Spleen (tissue), 11 donors: ENCODE measurements at regions not wholly inside any gene's neighbourhood (a gene's known extent, or its start where the extent isn't known, plus 50 kb on each side); places are given as distances from the start of the nearest gene placed in this dataset.

Source experiments
- DNase-seq: peaks from one replicate; pipeline ENCODE4 v3.0.0-alpha.2; 2020
- H3K27ac ChIP-seq, 8 donors: fragments of 200-600 bp; sonication (generic) in 7 of 8; 1 replicate in 4 of 8; 2 replicates in 4 of 8; pipeline versions ENCODE4 v1.5.0 to v1.8.0; 2016 to 2021; ENCODE audit warnings: inconsistent platforms in 4 of 8, mild to moderate bottlenecking in 4 of 8, moderate library complexity in 1 of 8
- H3K27me3 ChIP-seq, 7 donors: fragments of 200-600 bp; sonication (generic) in 6 of 7; replicated peaks in 1 of 7; 1 replicate in 4 of 7; 2 replicates in 3 of 7; pipeline versions ENCODE4 v1.5.0 to v1.8.0; 2016 to 2021; ENCODE audit warnings: inconsistent platforms in 3 of 7, mild to moderate bottlenecking in 1 of 7
- H3K36me3 ChIP-seq, 6 donors: fragments of 200-600 bp; sonication (generic) in 5 of 6; 1 replicate in 4 of 6; 2 replicates in 2 of 6; pipeline versions ENCODE4 v1.5.0 to v1.8.0; 2016 to 2021; ENCODE audit warnings: inconsistent platforms in 2 of 6
- H3K4me1 ChIP-seq, 6 donors: fragments of 200-600 bp; sonication (generic) in 5 of 6; 1 replicate in 3 of 6; 2 replicates in 3 of 6; pipeline versions ENCODE4 v1.5.0 to v1.8.0; 2016 to 2021; ENCODE audit warnings: inconsistent platforms in 3 of 6
- H3K4me3 ChIP-seq, 8 donors: fragments of 200-600 bp; sonication (generic) in 7 of 8; 1 replicate in 4 of 8; 2 replicates in 4 of 8; pipeline versions ENCODE4 v1.5.0 to v1.8.0; 2016 to 2021; ENCODE audit warnings: inconsistent platforms in 4 of 8, mild to moderate bottlenecking in 4 of 8, moderate library complexity in 2 of 8
- H3K9me3 ChIP-seq, 8 donors: fragments of 200-600 bp; sonication (generic) in 7 of 8; 1 replicate in 4 of 8; 2 replicates in 4 of 8; pipeline versions ENCODE4 v1.5.0 to v1.8.0; 2016 to 2021; ENCODE audit warnings: inconsistent platforms in 4 of 8
- CTCF ChIP-seq, 11 experiments: fragments of 200-600 bp in 7 of 11; fragments of 450-650 bp in 4 of 11; sonication (generic) in 4 of 11; IDR thresholded peaks in 8 of 11; conservative IDR thresholded peaks in 3 of 11; 1 replicate in 7 of 11; 2 replicates in 4 of 11; pipeline versions ENCODE4 v1.4.0 to v1.8.0; 2016 to 2021; ENCODE audit warnings: antibody characterized with exemption in 11 of 11, inconsistent platforms in 4 of 11, mild to moderate bottlenecking in 1 of 11
- POLR2A ChIP-seq, 3 donors: fragments of 450-650 bp; IDR thresholded peaks; one replicate each; pipeline ENCODE4 v1.5.1; 2017; ENCODE audit warnings: antibody characterized with exemption in 3 of 3, mild to moderate bottlenecking in 1 of 3
- POLR2AphosphoS5 ChIP-seq, 3 donors: sonication (generic); formaldehyde crosslinking; IDR thresholded peaks; one replicate each; pipeline ENCODE4 v1.5.1; 2017; ENCODE audit warnings: antibody characterized with exemption in 3 of 3
- WGBS, 5 donors: extraction: QIAGEN DNeasy Blood & Tissue Kit in 3 of 5; methylation state at CpG; one replicate each; pipeline versions ENCODE4 v1.1.5 to v1.1.7; 2013 to 2018; 5-methylcytosine and 5-hydroxymethylcytosine counted together
- intact Hi-C: fragments of 100-400 bp; cut with DNase I; formaldehyde crosslinking; loops from one replicate; pipeline ENCODE4 v1.15.0; 2023; ENCODE audit warnings: low total_unique reads
- donor health status: healthy with polysubstance abuse.
- donor health status: DM: no; HTN: no; CAD: no; lungs with moderate emphysema.
- donor health status: DM: no; HTN: no; CAD: no.
- donor health status: Bipolar disorder and iron deficiency.
- donor health status: healthy.
- donor health status: DM: no; HTN: no; CAD: no.
- donor health status: DM: yes; HTN: yes; CAD: no.

GRCh38 chr6:105909106-105909505 is 177.0 kb upstream of the PRDM1 start:
- intact Hi-C loops: no loop called here
- Histone ChIP-seq H3K9me3 (no peaks in the 10 kb centered on the region), H3K4me1 (peaks cover 0 to 5% (median 0%) of the 10 kb centered on the region in 6 donors), H3K4me3 (no peak overlapping the region), H3K36me3 (no peaks in the 10 kb centered on the region), H3K27ac (peak overlapping the region in 2 of 8 donors; percentile 27 to 47), H3K27me3 (no peaks in the 10 kb centered on the region)
- TF ChIP-seq POLR2AphosphoS5 (IDR thresholded peaks at IDR 0.05): peak in 1 of 3 donors; percentile 31
- TF ChIP-seq CTCF (IDR thresholded peaks at IDR 0.05 in 8 of 11, conservative IDR thresholded peaks at IDR 0.05 in 3 of 11): no peak
- no peak for DNase-seq
- 71 to 83% (median 77%) methylated on average over 6 of the region's 6 CpGs for WGBS, 5 donors

- 72 to 89% (median 85%) methylated on average over 5 of the region's 5 CpGs for WGBS, 5 donors
- no peaks in the 10 kb centered on the region for H3K36me3 ChIP-seq
- no peaks in the 10 kb centered on the region for H3K27me3 ChIP-seq
- no peak overlapping the region for H3K27ac ChIP-seq
- DNase-seq: no peak
- no peak for TF ChIP-seq CTCF (IDR thresholded peaks at IDR 0.05 in 8 of 11, conservative IDR thresholded peaks at IDR 0.05 in 3 of 11)
- TF ChIP-seq POLR2A (IDR thresholded peaks at IDR 0.05): no peak
- no peak for TF ChIP-seq POLR2AphosphoS5 (IDR thresholded peaks at IDR 0.05)
- H3K4me1 ChIP-seq: peaks cover 0 to 5% (median 0%) of the 10 kb centered on the region in 6 donors
- H3K9me3 ChIP-seq: no peaks in the 10 kb centered on the region
- intact Hi-C loops: no loop called here
- H3K4me3 ChIP-seq: no peak overlapping the region
Observed at GRCh38 chr6:105907991-105908390, 178.1 kb upstream of the PRDM1 start.

- WGBS, 5 donors: 30 to 56% (median 49%) methylated on average over 2 of the region's 2 CpGs
- Histone ChIP-seq H3K4me1 (peaks cover 0 to 5% (median 0%) of the 10 kb centered on the region in 6 donors), H3K36me3 (no peaks in the 10 kb centered on the region), H3K27ac (no peak overlapping the region), H3K4me3 (no peak overlapping the region), H3K9me3 (no peaks in the 10 kb centered on the region), H3K27me3 (no peaks in the 10 kb centered on the region)
- TF ChIP-seq CTCF (IDR thresholded peaks at IDR 0.05 in 8 of 11, conservative IDR thresholded peaks at IDR 0.05 in 3 of 11) (no peak), POLR2A (IDR thresholded peaks at IDR 0.05) (no peak), POLR2AphosphoS5 (IDR thresholded peaks at IDR 0.05) (no peak)
- intact Hi-C loops: no loop called here
- DNase-seq: no peak
Observed at GRCh38 chr6:105907301-105907700, 178.8 kb upstream of the PRDM1 start.

- H3K4me1 ChIP-seq: peaks cover 0 to 11% (median 0%) of the 10 kb centered on the region in 6 donors
- no peak overlapping the region for H3K4me3 ChIP-seq
- intact Hi-C loops: no loop called here
- TF ChIP-seq CTCF (IDR thresholded peaks at IDR 0.05 in 8 of 11, conservative IDR thresholded peaks at IDR 0.05 in 3 of 11): no peak
- TF ChIP-seq POLR2AphosphoS5 (IDR thresholded peaks at IDR 0.05): no peak
- no peak for TF ChIP-seq POLR2A (IDR thresholded peaks at IDR 0.05)
- WGBS, 5 donors: 77 to 87% (median 85%) methylated on average over 8 of the region's 8 CpGs
- H3K27ac ChIP-seq: no peak overlapping the region
- H3K27me3 ChIP-seq: no peaks in the 10 kb centered on the region
- DNase-seq: no peak
- no peaks in the 10 kb centered on the region for H3K36me3 ChIP-seq
- H3K9me3 ChIP-seq: no peaks in the 10 kb centered on the region
Observed at GRCh38 chr6:105902401-105903031, 183.6 kb upstream of the PRDM1 start.
